ENCODE measurements at regions not wholly inside any gene's neighbourhood (a gene's known extent, or its start where the extent isn't known, plus 50 kb on each side); places are given as distances from the start of the nearest gene placed in this dataset.
A peak's percentile ranks its signal among the peaks of the same experiment; 100 is the strongest.

DNA sequence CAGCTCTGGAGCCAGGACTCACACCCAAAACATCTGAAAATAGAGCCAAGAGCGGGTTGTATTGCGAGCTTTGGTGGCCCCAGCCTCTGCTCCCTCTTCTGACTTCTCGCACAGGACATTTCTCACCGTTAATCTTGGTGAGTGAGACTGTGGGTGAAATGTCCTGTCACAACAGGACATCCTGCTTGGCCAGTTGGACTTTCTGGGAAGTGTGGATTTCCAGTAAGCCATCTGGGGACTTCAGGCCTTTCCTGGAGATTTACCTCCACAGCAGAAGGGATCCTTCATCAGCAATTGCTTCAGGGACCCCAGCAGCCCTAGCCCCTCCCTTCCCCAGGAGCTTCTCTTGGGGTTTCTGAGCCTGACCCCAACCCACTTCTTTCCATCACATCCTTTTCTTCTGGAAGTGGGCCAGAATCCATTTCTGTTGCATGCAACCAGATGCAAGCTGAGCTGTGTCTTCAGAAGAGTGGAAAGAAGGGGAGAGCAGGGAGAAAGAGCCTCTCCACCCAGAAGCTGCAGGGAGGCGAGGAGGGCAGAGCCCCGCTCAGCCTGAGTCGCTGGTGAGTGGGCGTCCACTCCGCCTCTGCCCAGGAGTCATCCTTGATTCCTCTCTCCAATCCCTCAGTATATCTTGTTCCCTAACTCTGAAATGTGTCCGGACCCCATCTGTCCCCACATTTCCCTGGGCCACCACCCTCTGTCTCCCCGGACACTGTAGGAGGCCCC is 50.3 kb upstream of the GADD45G start:
- no peak for DNase-seq

DNA sequence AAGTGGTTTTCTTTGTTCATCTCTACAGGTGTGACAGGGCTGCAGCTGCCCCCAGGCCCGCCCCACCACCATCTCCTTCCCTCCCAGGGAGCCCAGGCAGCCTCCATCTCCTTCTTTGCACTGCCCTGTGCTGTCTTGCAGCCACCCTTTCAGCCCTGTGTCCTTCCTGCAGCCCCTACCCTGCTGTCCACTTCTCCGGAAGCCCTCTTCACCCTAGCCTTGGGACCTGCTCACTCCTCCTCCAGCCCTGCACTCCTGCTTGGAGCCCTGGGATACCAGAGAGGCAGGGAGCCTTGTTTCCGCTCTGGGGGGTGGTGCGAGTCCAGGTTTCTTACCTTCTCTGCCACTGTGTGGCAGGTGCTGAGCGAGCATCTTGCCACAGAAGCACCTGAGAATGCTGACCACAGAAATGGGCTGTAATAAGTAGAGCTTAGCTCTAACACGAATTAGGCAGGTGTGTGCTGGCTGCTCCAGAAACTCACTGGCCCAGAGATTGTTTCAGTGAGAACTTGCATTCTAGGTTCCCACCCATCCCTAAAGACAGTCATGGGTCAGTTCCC is 51.3 kb upstream of the GADD45G start:
- no peak for DNase-seq

GRCh38 chr9:89550346-89550927 is 52.5 kb upstream of the SEMA4D start:
- DNase-seq: no peak

- peak; percentile 52 for DNase-seq
Measured at GRCh38 chr9:89549031-89549644, 51.2 kb upstream of the SEMA4D start.

DNA sequence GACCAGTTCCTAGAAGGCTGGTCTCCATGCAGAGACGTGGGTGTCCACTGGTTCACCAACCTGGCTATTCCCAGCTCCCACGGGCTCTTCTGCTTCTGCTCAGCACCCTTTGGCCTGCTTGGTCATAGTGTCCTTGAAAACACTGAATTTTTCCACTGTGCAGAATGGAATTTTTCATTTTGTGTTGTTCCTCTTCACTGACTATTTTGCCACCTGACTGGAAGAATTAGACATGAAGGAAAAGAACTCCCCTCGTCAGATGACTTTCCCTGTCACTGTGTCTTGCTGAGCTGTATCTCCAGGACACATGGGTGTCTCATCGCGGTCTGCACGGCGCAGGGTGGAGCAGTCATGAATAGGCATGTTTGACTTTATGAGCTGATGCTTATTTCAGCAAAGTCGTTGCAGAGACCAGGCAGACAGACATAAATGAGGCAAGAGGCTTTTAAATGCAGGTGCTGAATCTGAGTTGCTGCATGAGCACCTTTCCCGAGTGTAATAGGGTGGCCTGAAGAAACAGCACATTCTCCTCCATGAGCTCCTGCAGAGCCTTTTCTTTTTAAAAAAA is 50.2 kb upstream of the SEMA4D start:
- DNase-seq: no peak
